Sigmoid colon (tissue), 4 donors: ENCODE measurements at regions not wholly inside any gene's neighbourhood (a gene's known extent, or its start where the extent isn't known, plus 50 kb on each side); places are given as distances from the start of the nearest gene placed in this dataset.

Experiments
- POLR2A ChIP-seq, 2 donors: fragments of 450-650 bp; IDR thresholded peaks; one replicate each; pipeline ENCODE4 v1.6.1; 2016; ENCODE audit warnings: antibody characterized with exemption in 2 of 2, mild to moderate bottlenecking in 2 of 2, moderate library complexity in 2 of 2
- POLR2AphosphoS5 ChIP-seq, 4 donors: sonication (generic); formaldehyde crosslinking; IDR thresholded peaks; one replicate each; pipeline ENCODE4 v1.6.1; 2017; ENCODE audit warnings: antibody characterized with exemption in 4 of 4
- TF ChIP-seq, protein P1 (sequence below), 4 experiments: fragments of 450-650 bp in 3 of 4; fragments of 200-600 bp in 1 of 4; IDR thresholded peaks; one replicate each; pipeline ENCODE4 v1.5.1; 2016 to 2019; ENCODE audit warnings: antibody characterized with exemption in 4 of 4, mild to moderate bottlenecking in 3 of 4, moderate library complexity in 2 of 4

GRCh38 chr9:95815133-95815532 lies 60.4 kb upstream of the ERCC6L2 start:
- no peak for TF ChIP-seq POLR2A (IDR thresholded peaks at IDR 0.05)
- TF ChIP-seq, protein P1, sequence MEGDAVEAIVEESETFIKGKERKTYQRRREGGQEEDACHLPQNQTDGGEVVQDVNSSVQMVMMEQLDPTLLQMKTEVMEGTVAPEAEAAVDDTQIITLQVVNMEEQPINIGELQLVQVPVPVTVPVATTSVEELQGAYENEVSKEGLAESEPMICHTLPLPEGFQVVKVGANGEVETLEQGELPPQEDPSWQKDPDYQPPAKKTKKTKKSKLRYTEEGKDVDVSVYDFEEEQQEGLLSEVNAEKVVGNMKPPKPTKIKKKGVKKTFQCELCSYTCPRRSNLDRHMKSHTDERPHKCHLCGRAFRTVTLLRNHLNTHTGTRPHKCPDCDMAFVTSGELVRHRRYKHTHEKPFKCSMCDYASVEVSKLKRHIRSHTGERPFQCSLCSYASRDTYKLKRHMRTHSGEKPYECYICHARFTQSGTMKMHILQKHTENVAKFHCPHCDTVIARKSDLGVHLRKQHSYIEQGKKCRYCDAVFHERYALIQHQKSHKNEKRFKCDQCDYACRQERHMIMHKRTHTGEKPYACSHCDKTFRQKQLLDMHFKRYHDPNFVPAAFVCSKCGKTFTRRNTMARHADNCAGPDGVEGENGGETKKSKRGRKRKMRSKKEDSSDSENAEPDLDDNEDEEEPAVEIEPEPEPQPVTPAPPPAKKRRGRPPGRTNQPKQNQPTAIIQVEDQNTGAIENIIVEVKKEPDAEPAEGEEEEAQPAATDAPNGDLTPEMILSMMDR (IDR thresholded peaks at IDR 0.05): no peak
- no peak for TF ChIP-seq POLR2AphosphoS5 (IDR thresholded peaks at IDR 0.05)
